GM19043 (cell line): ENCODE measurements at regions not wholly inside any gene's neighbourhood (a gene's known extent, or its start where the extent isn't known, plus 50 kb on each side); places are given as distances from the start of the nearest gene placed in this dataset.

Experiments
- ATAC-seq: cut with Tn5 transposase; IDR thresholded peaks from one replicate; pipeline ENCODE4 v1.9.1; 2021; ENCODE audit warnings: low read depth; ENCODE audit not compliant: unreplicated experiment

DNA sequence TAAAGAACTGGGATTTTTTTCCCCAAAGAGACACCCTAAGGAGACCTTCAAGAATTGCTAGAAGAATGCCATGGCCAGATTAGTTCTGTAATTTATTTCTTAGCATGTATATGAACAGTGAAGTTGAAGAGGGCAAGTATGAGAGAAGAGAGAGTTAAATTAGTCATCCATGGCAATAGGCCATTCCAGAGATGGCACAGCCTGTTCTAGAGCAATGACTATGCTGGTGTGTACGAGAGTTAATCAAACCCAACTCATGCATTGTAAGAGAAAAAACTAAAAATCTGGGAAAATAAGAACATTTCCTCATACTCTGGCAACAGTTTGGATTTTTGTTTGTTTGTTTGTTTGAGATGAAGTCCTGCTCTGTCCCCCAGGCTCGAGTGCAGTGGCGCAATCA lies 112.1 kb upstream of the PIK3C3 start:
- ATAC-seq: no peak

GRCh38 chr18:41829647-41830516 lies 125.2 kb upstream of the PIK3C3 start:
- ATAC-seq: no peak

DNA sequence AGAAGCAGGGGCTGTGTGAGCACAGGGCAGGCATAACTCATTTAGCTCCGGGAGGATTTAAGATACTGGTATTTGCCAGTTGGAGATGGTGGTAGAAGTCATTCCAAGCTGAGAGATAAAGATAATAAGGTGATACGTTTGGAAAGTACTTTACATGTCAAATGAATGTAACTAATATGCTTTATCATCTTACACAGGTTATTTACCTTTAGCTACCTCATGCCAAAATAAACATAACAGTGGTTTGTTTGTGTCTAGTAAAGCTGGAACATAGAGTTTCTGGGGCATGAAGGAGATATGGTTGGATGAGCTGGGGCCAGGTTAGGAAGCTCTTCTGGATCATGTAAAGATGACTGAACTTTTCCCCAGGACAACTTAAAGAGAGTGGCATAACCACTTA lies 126.9 kb upstream of the PIK3C3 start:
- no peak for ATAC-seq

DNA sequence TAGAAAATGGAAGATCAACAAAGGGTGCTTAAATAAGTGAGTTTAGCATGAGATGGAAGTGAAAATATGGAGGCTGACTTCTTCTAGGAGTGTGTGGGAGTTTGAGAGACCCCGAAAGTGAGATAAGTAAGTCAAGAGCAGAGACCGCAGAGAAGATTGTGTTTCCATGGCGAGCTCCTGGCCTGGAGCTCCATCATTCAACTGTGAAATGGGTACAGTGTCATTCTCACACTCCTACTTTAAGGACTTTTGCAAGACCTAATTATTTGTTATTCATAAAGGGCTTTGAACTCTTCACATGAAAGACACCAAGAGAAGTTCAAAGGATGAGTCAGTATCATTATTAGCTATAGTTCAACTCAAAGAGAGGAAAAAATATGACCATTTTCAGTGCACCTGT lies 134.2 kb upstream of the PIK3C3 start:
- no peak for ATAC-seq

DNA sequence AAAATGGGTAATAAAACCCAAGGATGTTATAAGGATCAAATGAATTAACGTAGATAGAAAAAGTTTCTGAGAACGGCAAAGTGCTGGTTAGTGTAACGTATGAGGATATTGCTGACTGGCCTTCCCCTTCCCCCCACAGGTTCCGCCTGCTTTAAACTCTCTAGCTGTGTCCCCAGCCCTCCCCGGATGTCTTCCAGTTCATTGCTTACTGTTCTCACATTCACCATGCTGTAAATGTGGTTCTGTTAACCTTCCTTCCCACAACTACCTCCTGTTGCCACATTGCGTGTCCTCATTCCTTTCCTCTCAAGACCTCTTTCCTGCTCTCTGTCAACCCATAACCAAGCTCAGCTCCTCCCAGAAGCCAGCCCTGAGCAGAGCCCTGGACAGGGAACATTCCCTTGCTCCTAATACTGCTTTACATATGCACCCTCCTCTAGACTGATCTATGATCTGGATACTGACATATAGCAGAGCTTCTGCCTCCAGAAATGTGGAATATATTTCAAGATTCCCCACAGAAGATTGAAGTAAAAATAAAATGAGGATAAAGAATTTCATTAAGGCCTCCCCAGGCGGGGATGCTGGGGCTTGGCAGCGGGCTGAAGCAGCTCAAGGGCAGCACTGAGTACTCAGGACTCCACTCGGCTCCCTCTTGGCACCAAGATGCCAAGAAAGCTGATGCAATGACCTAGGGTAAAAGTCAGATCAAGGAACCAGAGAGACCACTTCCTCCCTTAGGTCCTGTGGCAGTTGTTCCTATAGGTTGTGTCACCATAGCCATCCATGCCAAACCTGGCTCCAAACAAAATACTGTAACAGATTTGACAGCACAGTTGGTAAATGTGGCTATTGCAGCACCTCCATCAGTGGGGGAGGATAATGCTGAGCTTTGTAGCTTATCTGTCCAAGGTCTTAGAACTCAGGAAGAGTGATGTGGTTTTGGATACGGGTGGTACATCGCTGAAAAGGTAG lies 136.4 kb upstream of the PIK3C3 start:
- no peak for ATAC-seq

DNA sequence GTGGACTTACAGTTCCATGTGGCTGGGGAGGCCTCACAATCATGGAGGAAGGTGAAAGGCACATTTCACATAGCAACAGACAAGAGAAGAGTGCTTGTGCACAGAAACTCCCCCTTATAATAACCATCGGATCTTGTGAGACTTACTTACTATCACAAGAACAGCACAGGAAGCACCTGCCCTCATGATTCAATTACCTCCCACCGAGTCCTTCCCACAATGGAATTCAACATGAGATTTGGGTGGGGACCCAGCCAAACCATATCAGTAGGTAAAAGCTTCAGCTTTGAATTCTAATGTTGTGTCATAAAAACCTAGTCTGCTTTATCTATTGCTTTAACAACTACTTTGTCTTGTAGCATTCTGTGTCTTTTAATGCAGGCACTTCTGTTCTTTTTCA lies 140.4 kb upstream of the PIK3C3 start:
- ATAC-seq: no peak

DNA sequence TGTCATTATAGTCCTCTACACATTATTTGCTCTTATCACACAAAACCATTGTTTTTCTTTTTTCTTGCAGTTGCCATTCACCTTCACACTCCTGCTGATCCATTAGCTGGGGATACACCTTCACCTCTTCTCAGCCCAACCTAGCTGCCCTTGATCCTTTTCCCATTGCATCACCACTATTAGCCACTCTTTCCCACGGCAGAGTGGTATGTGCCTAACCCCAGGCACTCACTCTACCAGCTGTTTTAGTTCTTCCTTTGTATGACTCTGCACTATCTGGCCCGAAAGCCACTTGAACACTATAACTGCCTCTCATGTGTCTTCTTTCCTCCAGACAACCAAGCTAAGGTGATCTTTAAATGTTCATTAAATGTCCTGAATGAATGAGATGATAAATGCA lies 145.4 kb upstream of the PIK3C3 start:
- no peak for ATAC-seq

DNA sequence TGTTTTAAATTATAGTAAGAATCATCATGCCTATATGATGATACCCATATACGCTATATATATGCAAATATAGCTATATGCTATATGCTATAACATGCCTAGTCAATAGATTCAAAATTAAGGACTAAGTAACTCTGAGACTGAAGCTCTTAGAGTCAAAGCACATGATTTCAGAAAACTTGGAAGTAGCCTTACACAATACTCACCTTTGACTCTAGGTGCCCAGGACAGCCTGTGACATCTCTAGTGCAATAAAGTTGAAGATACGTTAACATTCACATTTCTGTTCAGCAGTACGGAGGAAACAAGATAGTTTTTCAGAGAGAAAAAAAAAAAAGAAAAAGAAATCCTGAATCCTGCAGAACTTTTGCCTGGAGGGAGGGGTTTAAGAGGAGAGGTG lies 149.7 kb upstream of the PIK3C3 start:
- ATAC-seq: no peak

GRCh38 chr18:41798879-41799278 lies 156.2 kb upstream of the PIK3C3 start:
- ATAC-seq: no peak

DNA sequence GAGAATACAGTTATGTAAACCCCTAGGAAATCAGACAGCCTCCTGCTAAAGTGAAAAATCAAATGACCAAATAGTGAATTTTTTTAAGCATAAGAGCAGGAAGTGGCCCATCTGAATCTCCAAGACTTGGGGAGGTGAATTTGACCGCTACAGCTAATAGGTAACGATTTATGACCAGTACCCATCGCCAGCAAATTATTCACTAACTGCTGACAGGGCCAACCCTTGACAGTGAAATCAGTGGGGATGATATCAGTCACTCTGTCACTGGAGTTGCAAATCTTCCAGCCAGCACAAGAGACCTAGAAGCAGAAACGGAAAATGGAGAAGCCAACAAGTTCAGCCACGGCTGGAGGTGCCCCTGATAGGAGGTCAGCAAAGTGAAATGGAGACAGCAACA lies 164.3 kb upstream of the PIK3C3 start:
- no peak for ATAC-seq

- ATAC-seq: no peak
These were observed 166.0 kb upstream of the PIK3C3 start for GRCh38 chr18:41789001-41789400.

- no peak for ATAC-seq
These were observed 171.2 kb upstream of the PIK3C3 start for GRCh38 chr18:41783879-41784278.

GRCh38 chr18:41783065-41783818 lies 171.8 kb upstream of the PIK3C3 start:
- no peak for ATAC-seq

- ATAC-seq: no peak
These were observed 183.1 kb upstream of the PIK3C3 start for GRCh38 chr18:41771973-41772372.

- no peak for ATAC-seq
These were observed 185.8 kb upstream of the PIK3C3 start for GRCh38 chr18:41769265-41769664.

DNA sequence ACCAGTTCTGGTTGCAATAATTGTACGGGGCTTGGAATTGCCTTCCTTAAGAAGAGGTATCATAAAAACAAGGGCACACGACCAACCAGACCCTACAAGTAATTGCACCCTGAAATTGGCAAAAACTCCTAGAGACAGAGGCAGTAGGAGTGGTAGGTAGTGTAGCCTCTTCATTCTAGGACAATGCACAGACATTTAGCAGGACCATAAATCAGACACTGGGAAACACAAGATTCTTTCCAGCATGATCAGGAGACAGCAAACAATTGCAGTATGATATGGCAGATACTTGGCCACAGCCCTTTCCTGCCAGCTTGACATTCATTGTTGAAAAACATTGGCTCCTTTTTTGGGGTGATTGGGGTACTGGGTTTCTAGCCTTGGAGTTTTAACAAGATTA lies 186.6 kb upstream of the PIK3C3 start:
- no peak for ATAC-seq

GRCh38 chr18:41767960-41768359 lies 187.1 kb upstream of the PIK3C3 start:
- ATAC-seq: no peak

- ATAC-seq: no peak
These were observed 189.6 kb upstream of the PIK3C3 start for GRCh38 chr18:41765460-41765859.

GRCh38 chr18:41763361-41763760 lies 191.7 kb upstream of the PIK3C3 start:
- ATAC-seq: no peak

DNA sequence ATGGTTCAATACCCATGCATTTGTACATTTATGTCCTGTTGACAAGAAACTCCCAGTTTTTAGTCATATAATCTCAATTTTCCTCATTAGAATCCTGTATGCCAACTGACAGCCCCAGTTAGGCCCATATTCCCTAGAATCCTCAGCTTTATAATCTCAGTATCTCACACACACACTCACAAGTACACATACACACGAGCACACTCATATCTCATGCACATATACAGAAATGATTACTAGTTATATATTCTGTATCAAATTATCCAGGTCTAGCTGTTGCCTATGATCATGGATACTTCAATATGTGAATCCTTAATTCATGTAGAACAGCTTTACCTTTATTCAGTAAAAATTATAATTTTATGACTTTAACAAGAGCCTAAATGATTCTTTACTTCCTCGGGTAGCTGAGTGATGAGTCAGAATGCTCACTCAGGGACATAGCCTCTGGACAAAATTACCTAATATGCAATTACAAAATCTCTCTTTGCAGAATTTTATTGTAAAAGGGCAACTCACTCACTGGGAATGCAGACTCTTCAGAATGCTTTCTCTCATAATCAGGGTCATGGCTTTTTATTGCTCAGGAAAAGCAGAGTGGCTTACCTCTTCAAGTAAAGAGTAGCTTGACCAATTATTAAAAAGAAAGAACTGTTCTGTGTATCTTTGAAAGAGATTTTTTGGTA lies 193.6 kb upstream of the PIK3C3 start:
- no peak for ATAC-seq
